Esophagus muscularis mucosa (tissue), 4 donors: ENCODE measurements at regions not wholly inside any gene's neighbourhood (a gene's known extent, or its start where the extent isn't known, plus 50 kb on each side); places are given as distances from the start of the nearest gene placed in this dataset.

Experiments
- CTCF ChIP-seq, 3 experiments: fragments of 200-600 bp in 2 of 3; fragments of 450-650 bp in 1 of 3; sonication (generic) in 2 of 3; IDR thresholded peaks; one replicate each; pipeline ENCODE4 v1.5.1; 2017 to 2019; ENCODE audit warnings: antibody characterized with exemption in 3 of 3, mild to moderate bottlenecking in 2 of 3, moderate library complexity in 1 of 3
- EP300 ChIP-seq: sonication (generic); formaldehyde crosslinking; IDR thresholded peaks from one replicate; pipeline ENCODE4 v1.6.1; 2017; ENCODE audit warnings: antibody characterized with exemption
- POLR2A ChIP-seq: fragments of 450-650 bp; IDR thresholded peaks from one replicate; pipeline ENCODE4 v1.6.1; 2017; ENCODE audit warnings: antibody characterized with exemption, moderate library complexity, mild to moderate bottlenecking, low read depth
- POLR2AphosphoS5 ChIP-seq, 2 donors: sonication (generic); formaldehyde crosslinking; IDR thresholded peaks; one replicate each; pipeline ENCODE4 v1.6.1; 2017; ENCODE audit warnings: antibody characterized with exemption in 2 of 2

GRCh38 chr12:76256321-76256720 is 91.9 kb downstream of the BBS10 start:
- TF ChIP-seq POLR2A = no peak
- no peak for TF ChIP-seq CTCF (IDR thresholded peaks at IDR 0.05)
- no peak for TF ChIP-seq POLR2AphosphoS5 (IDR thresholded peaks at IDR 0.05)
- TF ChIP-seq EP300 = no peak
